ENCODE measurements at regions not wholly inside any gene's neighbourhood (a gene's known extent, or its start where the extent isn't known, plus 50 kb on each side); places are given as distances from the start of the nearest gene placed in this dataset.

DNA sequence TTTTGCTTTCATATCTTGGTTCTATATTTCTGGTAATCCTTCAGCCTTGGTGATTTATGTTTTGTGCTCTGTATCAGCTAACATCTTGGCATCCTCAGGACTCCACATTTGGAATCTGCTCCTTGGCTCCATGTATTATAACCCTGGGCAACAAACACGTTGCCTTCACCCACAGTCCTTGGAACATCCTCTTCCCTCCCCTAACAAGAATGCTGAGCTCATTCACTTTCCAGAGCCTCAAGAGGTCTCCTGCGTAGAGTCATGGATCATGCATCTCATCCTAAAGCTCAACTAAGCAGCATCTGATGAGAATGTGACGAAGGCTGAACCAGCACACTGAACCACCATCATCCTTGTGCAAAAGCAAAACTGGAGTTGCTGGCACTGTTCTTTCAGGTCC lies 60.5 kb upstream of the C1GALT1C1 start:
- POLR2A ChIA-PET (ENCODE audit: low non-redundant PET), result no interaction called here
- intact Hi-C loops (cut with micrococcal nuclease; ENCODE audit: unreplicated experiment), result no loop called here
- BruUV-seq (replicated peaks), result no TSS peak

DNA sequence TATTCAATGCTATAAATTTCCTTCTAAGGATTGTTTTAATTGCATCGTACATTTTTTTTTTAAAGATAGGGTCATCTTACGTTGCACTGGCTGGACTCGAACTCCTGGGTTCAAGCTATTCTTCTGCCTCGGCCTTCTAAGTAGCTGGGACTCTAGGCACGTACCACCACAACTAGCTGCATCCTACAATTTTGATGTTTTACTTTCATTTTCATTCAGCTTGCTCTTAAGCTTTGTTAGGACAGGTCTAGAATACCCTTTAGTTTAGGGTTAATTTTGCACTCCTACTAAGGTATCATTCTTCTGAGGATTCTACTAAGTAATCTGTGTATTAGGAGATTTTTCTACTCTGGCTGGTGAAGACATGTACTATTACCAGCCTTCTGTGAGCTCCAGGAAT lies 50.2 kb upstream of the C1GALT1C1 start:
- no peaks in the 10 kb centered on the region for H3K4me1 ChIP-seq (ENCODE audit: insufficient read depth, low read length, poor library complexity, severe bottlenecking)
- BruUV-seq (replicated peaks), result no TSS peak
- H3K4me3 ChIP-seq (ENCODE audit: low read depth, low read length, poor library complexity, severe bottlenecking), result no peak overlapping the region
- no peaks in the 10 kb centered on the region for H3K9me3 ChIP-seq (ENCODE audit: low read depth, low read length, poor library complexity, severe bottlenecking)
- H3K27me3 ChIP-seq (replicated peaks; ENCODE audit: insufficient read depth, low read depth, low read length, poor library complexity), result no peaks in the 10 kb centered on the region
- no peak for TF ChIP-seq EZH2 (IDR thresholded peaks at IDR 0.05; ENCODE audit: borderline replicate concordance, low read depth, low read length, poor library complexity, severe bottlenecking)
- TF ChIP-seq, protein P1, sequence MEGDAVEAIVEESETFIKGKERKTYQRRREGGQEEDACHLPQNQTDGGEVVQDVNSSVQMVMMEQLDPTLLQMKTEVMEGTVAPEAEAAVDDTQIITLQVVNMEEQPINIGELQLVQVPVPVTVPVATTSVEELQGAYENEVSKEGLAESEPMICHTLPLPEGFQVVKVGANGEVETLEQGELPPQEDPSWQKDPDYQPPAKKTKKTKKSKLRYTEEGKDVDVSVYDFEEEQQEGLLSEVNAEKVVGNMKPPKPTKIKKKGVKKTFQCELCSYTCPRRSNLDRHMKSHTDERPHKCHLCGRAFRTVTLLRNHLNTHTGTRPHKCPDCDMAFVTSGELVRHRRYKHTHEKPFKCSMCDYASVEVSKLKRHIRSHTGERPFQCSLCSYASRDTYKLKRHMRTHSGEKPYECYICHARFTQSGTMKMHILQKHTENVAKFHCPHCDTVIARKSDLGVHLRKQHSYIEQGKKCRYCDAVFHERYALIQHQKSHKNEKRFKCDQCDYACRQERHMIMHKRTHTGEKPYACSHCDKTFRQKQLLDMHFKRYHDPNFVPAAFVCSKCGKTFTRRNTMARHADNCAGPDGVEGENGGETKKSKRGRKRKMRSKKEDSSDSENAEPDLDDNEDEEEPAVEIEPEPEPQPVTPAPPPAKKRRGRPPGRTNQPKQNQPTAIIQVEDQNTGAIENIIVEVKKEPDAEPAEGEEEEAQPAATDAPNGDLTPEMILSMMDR (conservative IDR thresholded peaks at IDR 0.05; ENCODE audit: low read depth, low read length), result no peak
- intact Hi-C loops (cut with micrococcal nuclease; ENCODE audit: unreplicated experiment), result no loop called here
- H3K36me3 ChIP-seq (ENCODE audit: insufficient read depth, low read length, poor library complexity, severe bottlenecking), result no peaks in the 10 kb centered on the region
- ChIA-PET CTCF (no interaction called here), POLR2A (ENCODE audit: low non-redundant PET) (no interaction called here)
- DNase-seq (ENCODE audit: low spot score), result no peak
- H3K27ac ChIP-seq (ENCODE audit: low read depth, low read length, poor library complexity, severe bottlenecking), result no peak overlapping the region

More for the DNA sequence above, 60.5 kb upstream of the C1GALT1C1 start:
- no peaks in the 10 kb centered on the region for H3K4me1 ChIP-seq (ENCODE audit: insufficient read depth, low read length, poor library complexity, severe bottlenecking)
- no peaks in the 10 kb centered on the region for H3K36me3 ChIP-seq (ENCODE audit: insufficient read depth, low read length, poor library complexity, severe bottlenecking)
- H3K27me3 ChIP-seq (replicated peaks; ENCODE audit: insufficient read depth, low read depth, low read length, poor library complexity), result no peaks in the 10 kb centered on the region
- DNase-seq (ENCODE audit: low spot score), result no peak
- no peak overlapping the region for H3K27ac ChIP-seq (ENCODE audit: low read depth, low read length, poor library complexity, severe bottlenecking)
- no peaks in the 10 kb centered on the region for H3K9me3 ChIP-seq (ENCODE audit: low read depth, low read length, poor library complexity, severe bottlenecking)
- CTCF ChIA-PET, result no interaction called here
- TF ChIP-seq, protein P1 (conservative IDR thresholded peaks at IDR 0.05; ENCODE audit: low read depth, low read length), result no peak
- no peak overlapping the region for H3K4me3 ChIP-seq (ENCODE audit: low read depth, low read length, poor library complexity, severe bottlenecking)

All from A673 (cell line).